SK-N-SH (cell line): ENCODE measurements at regions not wholly inside any gene's neighbourhood (a gene's known extent, or its start where the extent isn't known, plus 50 kb on each side); places are given as distances from the start of the nearest gene placed in this dataset.
"Not testable (repeated sequence)": the region's sequence is repeated elsewhere in the genome, so short reads cannot be mapped to it uniquely, and the experiment has no call there.

Experiments
- CTCF ChIP-seq: fragments of 200-600 bp; sonication (generic); IDR thresholded peaks from 2 replicates; pipeline ENCODE4 v1.6.1; 2017; ENCODE audit warnings: antibody characterized with exemption, mild to moderate bottlenecking, moderate library complexity
- PBX3 ChIP-seq: IDR thresholded peaks from 2 replicates; pipeline ENCODE4; 2012
- POLR2AphosphoS5 ChIP-seq: IDR thresholded peaks from 2 replicates; pipeline ENCODE4 v1.6.1; 2012; ENCODE audit warnings: low read depth, low read length
- REST ChIP-seq: IDR thresholded peaks from 2 replicates; pipeline ENCODE4 v1.6.1; 2012; ENCODE audit warnings: mild to moderate bottlenecking, low read depth, low read length, moderate library complexity
- YY1 ChIP-seq: IDR thresholded peaks from 2 replicates; pipeline ENCODE4 v1.4.0; 2012; ENCODE audit warnings: low read depth, mild to moderate bottlenecking
- TF ChIP-seq, protein P1 (sequence below): IDR thresholded peaks from 2 replicates; pipeline ENCODE4 v1.4.0; 2012; ENCODE audit warnings: low read depth, borderline replicate concordance

- not testable (repeated sequence) for TF ChIP-seq PBX3, POLR2AphosphoS5, CTCF, YY1, REST
- TF ChIP-seq, protein P1, sequence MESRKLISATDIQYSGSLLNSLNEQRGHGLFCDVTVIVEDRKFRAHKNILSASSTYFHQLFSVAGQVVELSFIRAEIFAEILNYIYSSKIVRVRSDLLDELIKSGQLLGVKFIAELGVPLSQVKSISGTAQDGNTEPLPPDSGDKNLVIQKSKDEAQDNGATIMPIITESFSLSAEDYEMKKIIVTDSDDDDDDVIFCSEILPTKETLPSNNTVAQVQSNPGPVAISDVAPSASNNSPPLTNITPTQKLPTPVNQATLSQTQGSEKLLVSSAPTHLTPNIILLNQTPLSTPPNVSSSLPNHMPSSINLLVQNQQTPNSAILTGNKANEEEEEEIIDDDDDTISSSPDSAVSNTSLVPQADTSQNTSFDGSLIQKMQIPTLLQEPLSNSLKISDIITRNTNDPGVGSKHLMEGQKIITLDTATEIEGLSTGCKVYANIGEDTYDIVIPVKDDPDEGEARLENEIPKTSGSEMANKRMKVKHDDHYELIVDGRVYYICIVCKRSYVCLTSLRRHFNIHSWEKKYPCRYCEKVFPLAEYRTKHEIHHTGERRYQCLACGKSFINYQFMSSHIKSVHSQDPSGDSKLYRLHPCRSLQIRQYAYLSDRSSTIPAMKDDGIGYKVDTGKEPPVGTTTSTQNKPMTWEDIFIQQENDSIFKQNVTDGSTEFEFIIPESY, result not testable (repeated sequence)
Measured at GRCh38 chr3:187494056-187494455, 125.9 kb downstream of the RTP4 start.
